B cell (primary cell): ENCODE measurements at regions not wholly inside any gene's neighbourhood (a gene's known extent, or its start where the extent isn't known, plus 50 kb on each side); places are given as distances from the start of the nearest gene placed in this dataset.

ENCODE experiments used
- ATAC-seq: fragments of 200-7000 bp; cut with Tn5 transposase; one replicate; pipeline ENCODE4 v1.10.0; 2021; ENCODE audit warnings: low read depth, mild to moderate bottlenecking, moderate number of reproducible peaks, moderate library complexity
- CTCF ChIA-PET: fragments of 350-600 bp; sonication (Branson Sonifier 250); formaldehyde crosslinking; loops from one replicate; lab custom pipeline; 2021; ENCODE audit warnings: antibody characterized with exemption, inconsistent platforms; lab: Charles Lee
- POLR2A ChIA-PET: fragments of 350-600 bp; sonication (Branson Sonifier 250); formaldehyde crosslinking; loops from one replicate; lab custom pipeline; 2021; ENCODE audit warnings: antibody characterized with exemption; lab: Charles Lee
- DNase-seq: peaks from one replicate; pipeline ENCODE4 v3.0.0; 2013
- H2AFZ ChIP-seq: 2 replicates; pipeline ENCODE4 v1.6.1; 2012; ENCODE audit warnings: mild to moderate bottlenecking, low read depth, low read length; ENCODE audit not compliant: insufficient read depth, poor library complexity, severe bottlenecking
- H3K27ac ChIP-seq, 2 donors: 1 replicate in 1 of 2; 2 replicates in 1 of 2; pipeline ENCODE4 v1.5.1; 2012 to 2013; ENCODE audit warnings: low read length in 2 of 2, mild to moderate bottlenecking in 2 of 2, moderate library complexity in 1 of 2
- H3K27me3 ChIP-seq, 4 experiments: fragments of 200-600 bp in 1 of 4; sonication (generic) in 1 of 4; replicated peaks in 1 of 4; 1 replicate in 2 of 4; 2 replicates in 2 of 4; pipeline versions ENCODE4 v1.6.1 to v1.7.0; 2013 to 2016; ENCODE audit warnings: low read length in 3 of 4, mild to moderate bottlenecking in 2 of 4, mixed read lengths in 1 of 4, moderate library complexity in 1 of 4; ENCODE audit not compliant: insufficient read depth in 4 of 4, control insufficient read depth in 3 of 4; ENCODE audit errors: control extremely low read depth in 1 of 4
- H3K36me3 ChIP-seq, 2 experiments: replicated peaks in 1 of 2; 1 replicate in 1 of 2; 2 replicates in 1 of 2; pipeline versions ENCODE4 v1.6.1 to v1.7.1; 2013; ENCODE audit warnings: low read length in 1 of 2; ENCODE audit not compliant: insufficient read depth in 2 of 2, control insufficient read depth in 1 of 2; ENCODE audit errors: control extremely low read depth in 1 of 2, extremely low read depth in 1 of 2
- H3K4me1 ChIP-seq, 2 donors: fragments of 200-600 bp in 1 of 2; sonication (generic) in 1 of 2; 1 replicate in 1 of 2; 2 replicates in 1 of 2; pipeline versions ENCODE4 v1.5.1 to v1.6.1; 2013 to 2017; ENCODE audit warnings: low read length in 2 of 2; ENCODE audit not compliant: control insufficient read depth in 2 of 2, insufficient read depth in 2 of 2
- H3K4me2 ChIP-seq: replicated peaks from 2 replicates; pipeline ENCODE3; 2012; ENCODE audit warnings: mild to moderate bottlenecking, low read depth, low read length; ENCODE audit not compliant: poor library complexity, severe bottlenecking
- H3K4me3 ChIP-seq, 5 experiments: fragments of 200-600 bp in 1 of 5; sonication (generic) in 1 of 5; 1 replicate in 3 of 5; 2 replicates in 2 of 5; pipeline versions ENCODE4 v1.5.1 to v1.7.0; 2011 to 2016; ENCODE audit warnings: low read length in 4 of 5, mild to moderate bottlenecking in 4 of 5, low read depth in 2 of 5, control low read depth in 1 of 5, moderate library complexity in 1 of 5; ENCODE audit not compliant: insufficient read depth in 1 of 5; ENCODE audit errors: control extremely low read depth in 1 of 5, extremely low read depth in 1 of 5
- H3K79me2 ChIP-seq: fragments of 200-600 bp; sonication (generic); one replicate; pipeline ENCODE4 v1.6.0; 2016; ENCODE audit warnings: low read length; ENCODE audit not compliant: control insufficient read depth, insufficient read depth
- H3K9ac ChIP-seq: fragments of 200-600 bp; sonication (generic); 2 replicates; pipeline ENCODE4 v1.6.1; 2017; ENCODE audit warnings: mild to moderate bottlenecking, low read length, moderate library complexity
- H3K9me3 ChIP-seq, 3 donors: one replicate each; pipeline versions ENCODE4 v1.6.1 to v1.7.1; 2013; ENCODE audit warnings: low read length in 2 of 3; ENCODE audit not compliant: control insufficient read depth in 2 of 3, insufficient read depth in 1 of 3; ENCODE audit errors: control extremely low read depth in 1 of 3
- H4K20me1 ChIP-seq: 2 replicates; pipeline ENCODE4 v1.6.0; 2012; ENCODE audit warnings: mild to moderate bottlenecking, low read length; ENCODE audit not compliant: insufficient read depth, control insufficient read depth, poor library complexity, severe bottlenecking
- H3K27ac Mint-ChIP-seq: one replicate; pipeline ENCODE4 v1.8.0; 2021; ENCODE audit warnings: mixed read lengths
- H3K27me3 Mint-ChIP-seq: one replicate; pipeline ENCODE4 v1.8.0; 2021; ENCODE audit warnings: mixed read lengths
- H3K4me1 Mint-ChIP-seq: one replicate; pipeline ENCODE4 v1.8.0; 2021; ENCODE audit warnings: mixed read lengths
- H3K4me3 Mint-ChIP-seq: one replicate; pipeline ENCODE4 v1.8.0; 2021; ENCODE audit warnings: mixed read lengths
- H3K9me3 Mint-ChIP-seq: one replicate; pipeline ENCODE4 v1.8.0; 2022; ENCODE audit warnings: mixed read lengths; ENCODE audit not compliant: insufficient read depth
- EZH2 ChIP-seq: IDR thresholded peaks from 2 replicates; pipeline ENCODE4 v1.6.1; 2012; ENCODE audit warnings: borderline replicate concordance, low read depth, mild to moderate bottlenecking, moderate library complexity, low read length; ENCODE audit not compliant: insufficient read depth, poor library complexity, severe bottlenecking
- WGBS: methylation state at CpG from one replicate; pipeline ENCODE4 v1.1.5; 2013; ENCODE audit warnings: missing lambda C conversion rate; ENCODE audit not compliant: insufficient coverage; 5-methylcytosine and 5-hydroxymethylcytosine counted together
- intact Hi-C: fragments of 100-400 bp; cut with micrococcal nuclease; formaldehyde crosslinking; loops from one replicate; pipeline ENCODE4 v1.10.0; 2022
- TF ChIP-seq, protein P1 (sequence below): fragments of 200-600 bp; IDR thresholded peaks from one replicate; pipeline ENCODE4 v1.8.0; 2022; ENCODE audit warnings: antibody characterized with exemption, mild to moderate bottlenecking

DNA sequence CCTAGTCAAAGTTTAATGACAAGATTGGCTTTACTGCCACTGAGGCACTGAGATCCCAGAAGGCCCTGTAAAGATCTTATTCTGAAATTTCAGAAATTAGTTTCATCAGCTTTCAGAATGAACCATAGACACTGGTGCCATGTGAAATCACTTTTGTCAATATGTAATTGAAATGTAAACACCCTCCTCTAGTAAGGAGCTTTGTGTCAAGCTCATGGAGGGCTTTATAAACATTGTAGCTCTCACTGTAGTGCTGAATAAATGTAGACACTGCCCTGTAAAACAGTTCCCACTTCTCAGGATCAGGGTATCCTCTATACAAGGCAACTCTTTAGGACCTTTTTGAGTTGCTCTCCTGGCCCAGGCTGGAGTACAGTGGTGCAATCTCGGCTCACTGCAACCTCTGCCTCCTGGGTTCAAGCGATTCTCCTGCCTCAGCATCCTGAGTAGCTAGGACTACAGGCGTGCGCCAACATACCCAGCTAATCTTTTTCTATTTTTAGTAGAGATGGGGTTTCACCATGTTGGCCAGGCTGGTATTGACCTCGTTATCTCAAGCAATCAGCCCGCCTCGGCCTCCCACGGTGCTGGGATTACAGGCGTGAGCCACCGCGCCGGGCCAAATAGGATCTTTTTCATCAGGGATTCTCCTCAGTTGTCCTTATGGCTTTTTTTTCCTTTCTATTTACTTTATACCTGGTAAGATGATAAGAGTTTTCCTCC lies 1823.9 kb upstream of the CDH9 start:
- Histone ChIP-seq H4K20me1 (no peaks in the 10 kb centered on the region), H2AFZ (no peak overlapping the region), H3K27me3 (no peaks in the 10 kb centered on the region), H3K9me3 (peaks cover 0 to 3% (median 0%) of the 10 kb centered on the region in 3 donors), H3K36me3 (no peaks in the 10 kb centered on the region), H3K9ac (no peak overlapping the region), H3K27ac (no peak overlapping the region), H3K4me3 (no peak overlapping the region), H3K79me2 (no peaks in the 10 kb centered on the region), H3K4me2 (no peak overlapping the region), H3K4me1 (no peaks in the 10 kb centered on the region)
- Mint-ChIP-seq H3K4me1 (no peaks in the 10 kb centered on the region), H3K9me3 (no peaks in the 10 kb centered on the region), H3K4me3 (no peak overlapping the region), H3K27me3 (no peaks in the 10 kb centered on the region), H3K27ac (no peak overlapping the region)
- ChIA-PET POLR2A (no interaction called here), CTCF (no interaction called here)
- ATAC-seq (no peak), DNase-seq (no peak)
- 92% methylated on average over 2 of the region's 12 CpGs for WGBS
- intact Hi-C loops: no loop called here
- no peak for TF ChIP-seq EZH2
- TF ChIP-seq, protein P1, sequence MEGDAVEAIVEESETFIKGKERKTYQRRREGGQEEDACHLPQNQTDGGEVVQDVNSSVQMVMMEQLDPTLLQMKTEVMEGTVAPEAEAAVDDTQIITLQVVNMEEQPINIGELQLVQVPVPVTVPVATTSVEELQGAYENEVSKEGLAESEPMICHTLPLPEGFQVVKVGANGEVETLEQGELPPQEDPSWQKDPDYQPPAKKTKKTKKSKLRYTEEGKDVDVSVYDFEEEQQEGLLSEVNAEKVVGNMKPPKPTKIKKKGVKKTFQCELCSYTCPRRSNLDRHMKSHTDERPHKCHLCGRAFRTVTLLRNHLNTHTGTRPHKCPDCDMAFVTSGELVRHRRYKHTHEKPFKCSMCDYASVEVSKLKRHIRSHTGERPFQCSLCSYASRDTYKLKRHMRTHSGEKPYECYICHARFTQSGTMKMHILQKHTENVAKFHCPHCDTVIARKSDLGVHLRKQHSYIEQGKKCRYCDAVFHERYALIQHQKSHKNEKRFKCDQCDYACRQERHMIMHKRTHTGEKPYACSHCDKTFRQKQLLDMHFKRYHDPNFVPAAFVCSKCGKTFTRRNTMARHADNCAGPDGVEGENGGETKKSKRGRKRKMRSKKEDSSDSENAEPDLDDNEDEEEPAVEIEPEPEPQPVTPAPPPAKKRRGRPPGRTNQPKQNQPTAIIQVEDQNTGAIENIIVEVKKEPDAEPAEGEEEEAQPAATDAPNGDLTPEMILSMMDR: no peak

DNA sequence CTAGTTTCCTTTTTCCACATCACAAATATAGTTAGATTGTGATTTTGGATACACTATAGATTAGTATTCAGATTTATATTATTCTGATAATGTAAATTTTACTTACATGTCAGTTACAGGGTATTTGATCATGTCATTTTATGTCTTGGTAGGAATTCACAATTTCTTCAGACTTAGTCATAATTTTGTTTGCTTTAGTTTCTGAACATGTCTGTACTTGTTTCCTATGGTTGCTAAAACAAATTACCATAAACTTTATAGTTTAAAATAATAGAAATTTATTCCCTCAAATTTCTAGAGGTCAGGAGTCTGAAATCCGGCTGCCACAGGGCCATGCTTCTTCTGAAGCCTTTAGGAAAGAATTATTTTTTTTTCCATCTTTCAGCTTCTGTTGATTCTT lies 1817.2 kb upstream of the CDH9 start:
- Mint-ChIP-seq H3K9me3 (peaks cover 3% of the 10 kb centered on the region), H3K27ac (no peak overlapping the region), H3K27me3 (no peaks in the 10 kb centered on the region), H3K4me1 (no peaks in the 10 kb centered on the region), H3K4me3 (no peak overlapping the region)
- Histone ChIP-seq H4K20me1 (no peaks in the 10 kb centered on the region), H3K4me1 (no peaks in the 10 kb centered on the region), H3K4me3 (no peak overlapping the region), H3K36me3 (no peaks in the 10 kb centered on the region), H3K27me3 (no peaks in the 10 kb centered on the region), H3K27ac (no peak overlapping the region), H3K79me2 (no peaks in the 10 kb centered on the region), H2AFZ (no peak overlapping the region), H3K9ac (no peak overlapping the region), H3K4me2 (no peak overlapping the region), H3K9me3 (no peaks in the 10 kb centered on the region)
- intact Hi-C loops: no loop called here
- no peak for TF ChIP-seq EZH2
- TF ChIP-seq, protein P1: no peak
- ATAC-seq (no peak), DNase-seq (no peak)
- WGBS: no CpG with 5 or more reads among the region's 1 CpG
- ChIA-PET POLR2A (no interaction called here), CTCF (no interaction called here)
